ENCODE measurements at regions not wholly inside any gene's neighbourhood (a gene's known extent, or its start where the extent isn't known, plus 50 kb on each side); places are given as distances from the start of the nearest gene placed in this dataset.

DNA sequence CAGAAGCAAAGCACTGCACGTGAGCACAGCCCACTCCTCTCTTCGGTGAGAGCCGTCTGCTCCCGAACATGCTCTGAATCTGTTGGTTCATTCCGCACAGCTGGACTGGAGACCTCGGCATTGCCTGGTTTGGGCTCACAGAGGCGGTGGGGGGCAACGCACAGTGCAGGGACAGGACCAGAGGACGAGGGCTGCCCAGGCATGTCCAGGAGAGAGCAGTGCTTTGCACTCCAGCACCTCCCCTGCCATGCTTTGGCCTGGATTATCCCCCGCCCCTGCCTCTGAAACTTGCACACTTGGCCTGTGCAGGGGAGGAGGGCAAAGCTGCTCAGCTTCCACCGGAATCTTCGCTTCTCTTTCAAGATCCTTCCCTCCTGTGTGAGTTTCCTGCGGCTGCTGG, 536.5 kb downstream of the BRD1 start:
- no peak for DNase-seq
- peaks cover 0 to 5% (median 0%) of the 10 kb centered on the region in 3 donors for H3K9me3 ChIP-seq
- H3K27me3 ChIP-seq, result peaks cover 0 to 21% (median 0%) of the 10 kb centered on the region in 4 donors
- H3K27ac ChIP-seq, result no peak overlapping the region
- intact Hi-C loops (cut with DNase I), result no loop called here
- H3K36me3 ChIP-seq, result no peaks in the 10 kb centered on the region
- no peaks in the 10 kb centered on the region for H3K4me1 ChIP-seq
- no peak overlapping the region for H3K4me3 ChIP-seq
- no peak for TF ChIP-seq POLR2A (IDR thresholded peaks at IDR 0.05)
- TF ChIP-seq, protein P1, sequence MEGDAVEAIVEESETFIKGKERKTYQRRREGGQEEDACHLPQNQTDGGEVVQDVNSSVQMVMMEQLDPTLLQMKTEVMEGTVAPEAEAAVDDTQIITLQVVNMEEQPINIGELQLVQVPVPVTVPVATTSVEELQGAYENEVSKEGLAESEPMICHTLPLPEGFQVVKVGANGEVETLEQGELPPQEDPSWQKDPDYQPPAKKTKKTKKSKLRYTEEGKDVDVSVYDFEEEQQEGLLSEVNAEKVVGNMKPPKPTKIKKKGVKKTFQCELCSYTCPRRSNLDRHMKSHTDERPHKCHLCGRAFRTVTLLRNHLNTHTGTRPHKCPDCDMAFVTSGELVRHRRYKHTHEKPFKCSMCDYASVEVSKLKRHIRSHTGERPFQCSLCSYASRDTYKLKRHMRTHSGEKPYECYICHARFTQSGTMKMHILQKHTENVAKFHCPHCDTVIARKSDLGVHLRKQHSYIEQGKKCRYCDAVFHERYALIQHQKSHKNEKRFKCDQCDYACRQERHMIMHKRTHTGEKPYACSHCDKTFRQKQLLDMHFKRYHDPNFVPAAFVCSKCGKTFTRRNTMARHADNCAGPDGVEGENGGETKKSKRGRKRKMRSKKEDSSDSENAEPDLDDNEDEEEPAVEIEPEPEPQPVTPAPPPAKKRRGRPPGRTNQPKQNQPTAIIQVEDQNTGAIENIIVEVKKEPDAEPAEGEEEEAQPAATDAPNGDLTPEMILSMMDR (IDR thresholded peaks at IDR 0.05), result no peak
- WGBS, 2 donors, result 54 to 65% methylated on average over 5 to 12 of the region's 13 CpGs

- no peak for DNase-seq
- H3K4me3 ChIP-seq, result no peak overlapping the region
- no peaks in the 10 kb centered on the region for H3K36me3 ChIP-seq
- peaks cover 0 to 5% (median 0%) of the 10 kb centered on the region in 3 donors for H3K9me3 ChIP-seq
- H3K4me1 ChIP-seq, result no peaks in the 10 kb centered on the region
- H3K27me3 ChIP-seq, result peaks cover 0 to 26% (median 0%) of the 10 kb centered on the region in 4 donors
- TF ChIP-seq, protein P1 (IDR thresholded peaks at IDR 0.05), result no peak
- TF ChIP-seq POLR2A (IDR thresholded peaks at IDR 0.05), result no peak
- no peak overlapping the region for H3K27ac ChIP-seq
- WGBS, 2 donors, result 44 to 68% methylated on average over 5 of the region's 6 CpGs
- intact Hi-C loops (cut with DNase I), result no loop called here
Observed at GRCh38 chr22:49290711-49291110, 537.0 kb downstream of the BRD1 start.

DNA sequence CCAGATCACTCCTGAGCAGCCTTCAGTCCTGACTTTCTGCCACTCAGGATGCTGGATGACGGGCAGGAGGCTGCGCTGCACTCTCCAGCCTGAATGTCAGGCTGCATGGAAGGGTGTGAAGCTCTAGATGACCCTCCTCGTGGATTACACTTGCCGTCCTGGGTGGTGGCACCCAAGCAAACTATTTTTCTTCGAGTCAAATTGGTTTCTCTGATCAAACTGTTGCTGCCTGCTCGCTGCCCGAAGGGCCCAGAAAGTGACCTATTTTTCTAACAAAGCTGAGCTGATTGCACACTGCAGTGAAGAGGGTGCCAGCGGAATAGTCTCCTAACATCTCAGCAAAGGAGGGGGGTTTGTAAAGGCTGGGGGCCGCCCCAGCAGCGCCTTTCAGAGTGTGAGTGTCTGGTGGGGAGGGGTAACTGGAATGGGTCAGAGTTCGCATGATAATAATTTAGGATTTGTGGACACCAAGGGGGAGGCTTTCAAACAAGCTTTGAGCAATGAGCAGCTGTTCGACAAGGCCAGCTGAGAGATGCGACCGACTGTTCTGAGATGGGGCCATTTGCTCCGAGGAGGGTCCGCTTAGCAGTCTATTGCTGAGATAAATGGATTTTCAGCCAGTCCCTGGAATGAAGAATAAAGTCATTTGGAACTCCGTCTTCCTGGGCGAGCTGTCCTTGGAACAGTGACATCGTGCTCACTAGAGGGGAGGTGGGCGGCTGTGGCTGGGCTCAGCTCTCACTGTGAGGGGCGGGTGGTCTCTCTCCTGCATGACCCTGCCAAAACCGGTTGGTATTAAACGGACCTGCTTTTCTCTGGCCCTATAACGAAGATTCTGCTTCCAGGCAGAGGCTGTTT, 537.6 kb downstream of the BRD1 start:
- Histone ChIP-seq H3K27ac (no peak overlapping the region), H3K27me3 (peaks cover 0 to 33% (median 0%) of the 10 kb centered on the region in 4 donors), H3K4me1 (no peaks in the 10 kb centered on the region), H3K36me3 (no peaks in the 10 kb centered on the region), H3K9me3 (peaks cover 0 to 5% (median 0%) of the 10 kb centered on the region in 3 donors), H3K4me3 (no peak overlapping the region)
- intact Hi-C loops (cut with DNase I), result no loop called here
- TF ChIP-seq, protein P1 (IDR thresholded peaks at IDR 0.05), result no peak
- no peak for TF ChIP-seq POLR2A (IDR thresholded peaks at IDR 0.05)
- no peak for DNase-seq
- WGBS, 2 donors, result 63% methylated on average over 21 to 24 of the region's 24 CpGs

DNA sequence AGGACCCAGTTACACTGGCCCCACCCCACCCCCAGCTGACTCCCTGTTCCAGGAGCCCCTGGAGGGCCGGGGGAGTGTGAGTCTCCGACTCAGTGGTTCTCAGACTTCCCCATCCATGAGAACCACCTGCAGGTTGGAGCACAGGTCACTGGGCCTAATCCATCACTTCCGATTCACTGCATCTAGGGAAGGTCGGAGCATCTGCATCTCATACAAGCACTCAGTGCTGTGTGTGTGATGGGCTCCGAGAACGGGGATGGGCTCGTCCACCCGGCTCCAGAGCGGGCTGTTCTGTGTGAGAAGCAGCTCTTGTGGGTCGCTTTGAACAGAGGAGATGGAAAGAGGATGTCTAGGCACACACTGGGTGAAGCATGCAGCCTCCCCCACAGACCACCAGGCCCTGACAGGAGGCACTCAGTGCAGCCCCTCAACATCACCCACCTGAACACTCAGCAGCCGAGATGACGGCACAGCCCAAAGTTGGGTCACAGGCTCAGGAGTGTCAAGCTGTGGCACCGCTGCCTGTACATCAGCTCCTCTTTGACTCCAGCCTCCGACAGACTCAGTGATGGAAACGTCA, 541.4 kb downstream of the BRD1 start:
- intact Hi-C loops (cut with DNase I), result no loop called here
- H3K27ac ChIP-seq, result no peak overlapping the region
- no peak overlapping the region for H3K4me3 ChIP-seq
- no peak for DNase-seq
- WGBS, 2 donors, result 61% methylated on average over 6 to 9 of the region's 15 CpGs
- TF ChIP-seq, protein P1 (IDR thresholded peaks at IDR 0.05), result no peak
- no peak for TF ChIP-seq POLR2A (IDR thresholded peaks at IDR 0.05)
- H3K36me3 ChIP-seq, result no peaks in the 10 kb centered on the region
- no peaks in the 10 kb centered on the region for H3K4me1 ChIP-seq
- H3K27me3 ChIP-seq, result peaks cover 0 to 61% (median 0%) of the 10 kb centered on the region in 4 donors
- H3K9me3 ChIP-seq, result no peaks in the 10 kb centered on the region

DNA sequence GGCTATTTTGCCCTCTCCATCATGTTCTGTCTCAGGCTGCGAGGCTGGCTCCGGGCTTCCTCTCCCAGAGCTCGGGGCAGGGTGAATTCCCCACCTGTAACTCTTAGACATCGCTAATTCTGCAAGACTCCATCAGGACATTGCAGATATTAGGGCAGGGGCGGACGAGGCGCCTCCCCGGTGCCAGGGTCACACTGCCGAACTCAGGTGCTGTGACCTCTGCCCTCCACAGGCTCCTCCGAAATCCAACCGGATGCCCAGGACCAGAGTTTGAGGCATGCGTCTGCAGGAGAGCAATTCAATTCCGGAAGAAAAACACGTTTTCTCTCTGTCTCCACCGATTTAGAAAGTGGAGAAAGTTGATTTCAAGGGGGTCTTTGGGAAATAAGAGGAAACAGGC, 542.7 kb downstream of the BRD1 start:
- 68 to 69% methylated on average over 8 to 14 of the region's 15 CpGs for WGBS, 2 donors
- Histone ChIP-seq H3K36me3 (no peaks in the 10 kb centered on the region), H3K4me1 (no peaks in the 10 kb centered on the region), H3K9me3 (no peaks in the 10 kb centered on the region), H3K27ac (no peak overlapping the region), H3K4me3 (no peak overlapping the region), H3K27me3 (peaks cover 0 to 66% (median 0%) of the 10 kb centered on the region in 4 donors)
- TF ChIP-seq, protein P1 (IDR thresholded peaks at IDR 0.05), result no peak
- intact Hi-C loops (cut with DNase I), result no loop called here
- DNase-seq, result no peak

All from esophagus squamous epithelium (tissue), 5 donors.